ENCODE measurements at regions not wholly inside any gene's neighbourhood (a gene's known extent, or its start where the extent isn't known, plus 50 kb on each side); places are given as distances from the start of the nearest gene placed in this dataset.

DNA sequence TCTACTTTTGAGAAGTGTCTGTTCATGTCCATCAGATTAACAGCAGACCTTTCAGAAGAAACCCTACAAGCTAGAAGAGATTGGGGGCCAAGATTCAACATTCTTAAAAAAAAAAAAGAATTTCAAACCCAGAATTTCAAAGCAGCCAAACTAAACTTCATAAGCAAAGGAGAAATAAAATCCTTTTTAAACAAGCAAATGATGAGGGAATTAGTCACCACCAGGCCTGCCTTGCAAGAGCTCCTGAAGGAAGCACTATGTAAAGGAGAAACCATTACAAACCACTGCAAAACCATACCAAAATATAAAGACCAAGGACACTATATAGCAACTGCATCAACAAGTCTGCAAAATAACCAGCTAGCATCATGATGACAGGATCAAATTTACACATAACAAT lies 124.6 kb upstream of the PDE4D start:
- H3K27ac ChIP-seq, result no peak overlapping the region
- no peak overlapping the region for H3K4me3 ChIP-seq
- H3K9me3 ChIP-seq (ENCODE audit: low read depth), result no peaks in the 10 kb centered on the region
- DNase-seq (ENCODE audit: low read depth in 1 of 2, low spot score in 1 of 2), result no peak
- no peaks in the 10 kb centered on the region for H3K4me1 ChIP-seq (ENCODE audit: low read depth)
- no peaks in the 10 kb centered on the region for H3K27me3 ChIP-seq
- TF ChIP-seq, protein P1, sequence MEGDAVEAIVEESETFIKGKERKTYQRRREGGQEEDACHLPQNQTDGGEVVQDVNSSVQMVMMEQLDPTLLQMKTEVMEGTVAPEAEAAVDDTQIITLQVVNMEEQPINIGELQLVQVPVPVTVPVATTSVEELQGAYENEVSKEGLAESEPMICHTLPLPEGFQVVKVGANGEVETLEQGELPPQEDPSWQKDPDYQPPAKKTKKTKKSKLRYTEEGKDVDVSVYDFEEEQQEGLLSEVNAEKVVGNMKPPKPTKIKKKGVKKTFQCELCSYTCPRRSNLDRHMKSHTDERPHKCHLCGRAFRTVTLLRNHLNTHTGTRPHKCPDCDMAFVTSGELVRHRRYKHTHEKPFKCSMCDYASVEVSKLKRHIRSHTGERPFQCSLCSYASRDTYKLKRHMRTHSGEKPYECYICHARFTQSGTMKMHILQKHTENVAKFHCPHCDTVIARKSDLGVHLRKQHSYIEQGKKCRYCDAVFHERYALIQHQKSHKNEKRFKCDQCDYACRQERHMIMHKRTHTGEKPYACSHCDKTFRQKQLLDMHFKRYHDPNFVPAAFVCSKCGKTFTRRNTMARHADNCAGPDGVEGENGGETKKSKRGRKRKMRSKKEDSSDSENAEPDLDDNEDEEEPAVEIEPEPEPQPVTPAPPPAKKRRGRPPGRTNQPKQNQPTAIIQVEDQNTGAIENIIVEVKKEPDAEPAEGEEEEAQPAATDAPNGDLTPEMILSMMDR (IDR thresholded peaks at IDR 0.05; ENCODE audit: low read depth, low read length), result no peak
- no peaks in the 10 kb centered on the region for H3K36me3 ChIP-seq

DNA sequence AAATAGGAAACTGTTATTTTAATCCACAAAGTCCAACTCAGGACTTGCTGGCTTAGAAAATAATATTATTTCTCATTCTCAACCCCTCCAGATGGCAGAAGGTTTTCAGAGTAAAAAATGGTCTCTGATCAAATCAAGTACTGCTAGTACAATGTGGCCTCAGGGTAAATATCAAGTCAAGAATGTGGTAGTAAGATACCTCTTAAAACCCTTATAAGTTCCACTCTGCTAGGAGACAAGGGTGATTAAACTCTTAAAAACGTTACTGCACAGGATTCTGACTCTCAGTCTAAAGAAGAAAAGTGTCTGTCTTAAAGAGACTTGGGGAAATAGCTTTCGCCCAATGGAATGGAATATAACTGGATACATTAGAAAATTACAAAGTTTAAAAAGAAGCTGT lies 120.8 kb upstream of the PDE4D start:
- no peak overlapping the region for H3K27ac ChIP-seq
- H3K36me3 ChIP-seq, result no peaks in the 10 kb centered on the region
- H3K4me1 ChIP-seq (ENCODE audit: low read depth), result no peaks in the 10 kb centered on the region
- H3K27me3 ChIP-seq, result no peaks in the 10 kb centered on the region
- DNase-seq (ENCODE audit: low read depth in 1 of 2, low spot score in 1 of 2), result no peak
- H3K4me3 ChIP-seq, result no peak overlapping the region
- TF ChIP-seq, protein P1 (IDR thresholded peaks at IDR 0.05; ENCODE audit: low read depth, low read length), result no peak
- no peaks in the 10 kb centered on the region for H3K9me3 ChIP-seq (ENCODE audit: low read depth)

DNA sequence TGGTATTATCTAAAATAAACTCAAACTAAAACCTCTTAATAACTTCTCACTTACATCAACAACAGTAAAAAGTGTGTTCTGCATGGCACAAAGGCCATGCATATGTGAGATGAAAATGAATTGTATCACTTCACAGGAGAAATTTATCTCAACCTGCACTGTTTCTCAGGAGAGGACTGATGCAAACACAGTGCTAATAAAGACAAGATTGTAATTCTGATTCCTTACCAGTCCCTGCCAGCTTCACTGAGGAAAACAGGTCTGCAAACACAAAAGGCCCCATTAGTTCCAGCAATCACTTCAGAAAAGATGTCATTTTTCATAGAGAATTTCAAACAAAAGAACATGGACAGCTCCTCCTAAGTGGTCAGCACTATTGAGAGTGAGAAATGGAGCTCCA lies 117.3 kb upstream of the PDE4D start:
- Histone ChIP-seq H3K4me3 (no peak overlapping the region), H3K9me3 (ENCODE audit: low read depth) (no peaks in the 10 kb centered on the region), H3K27me3 (no peaks in the 10 kb centered on the region), H3K27ac (no peak overlapping the region), H3K36me3 (no peaks in the 10 kb centered on the region), H3K4me1 (ENCODE audit: low read depth) (no peaks in the 10 kb centered on the region)
- DNase-seq (ENCODE audit: low read depth in 1 of 2, low spot score in 1 of 2), result no peak
- TF ChIP-seq, protein P1 (IDR thresholded peaks at IDR 0.05; ENCODE audit: low read depth, low read length), result no peak

DNA sequence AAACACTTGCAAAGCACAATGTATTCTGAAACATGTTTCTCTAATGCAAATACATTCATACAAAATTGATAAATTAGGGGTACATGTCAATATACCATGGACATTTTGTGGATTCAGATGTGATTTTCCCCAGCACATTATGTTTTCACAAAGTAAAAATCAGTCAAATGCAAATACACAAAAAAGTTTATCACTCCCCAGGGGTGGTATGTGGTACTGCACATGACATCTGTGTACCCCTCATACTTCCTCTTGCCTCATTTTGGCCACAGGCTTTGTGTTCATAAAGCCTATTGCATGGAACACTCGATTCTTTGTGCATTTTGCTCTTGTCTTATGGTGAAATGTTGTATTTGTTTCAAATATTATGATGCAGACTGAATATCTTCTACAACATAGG lies 116.8 kb upstream of the PDE4D start:
- no peak for DNase-seq (ENCODE audit: low read depth in 1 of 2, low spot score in 1 of 2)
- H3K9me3 ChIP-seq (ENCODE audit: low read depth), result no peaks in the 10 kb centered on the region
- H3K27me3 ChIP-seq, result no peaks in the 10 kb centered on the region
- H3K4me1 ChIP-seq (ENCODE audit: low read depth), result no peaks in the 10 kb centered on the region
- H3K4me3 ChIP-seq, result no peak overlapping the region
- no peak overlapping the region for H3K27ac ChIP-seq
- TF ChIP-seq, protein P1 (IDR thresholded peaks at IDR 0.05; ENCODE audit: low read depth, low read length), result no peak
- no peaks in the 10 kb centered on the region for H3K36me3 ChIP-seq

DNA sequence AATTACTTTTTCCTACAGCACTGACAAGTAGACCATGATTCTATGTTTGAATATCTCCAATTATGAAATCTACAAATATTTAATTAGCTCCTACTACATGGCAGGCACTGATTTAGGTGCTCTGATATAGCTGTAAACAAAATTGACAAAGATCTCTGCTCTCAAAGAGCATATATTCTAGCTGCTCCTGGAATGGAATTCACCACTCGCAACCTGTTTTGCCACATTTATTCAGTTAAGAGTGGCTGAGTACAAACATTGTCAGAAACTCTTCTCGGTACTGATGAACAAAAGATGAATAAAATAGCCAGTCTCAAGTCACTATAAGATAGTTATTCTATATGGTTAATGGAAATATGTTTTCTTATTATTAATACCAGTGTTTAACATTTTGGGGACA lies 114.2 kb upstream of the PDE4D start:
- Histone ChIP-seq H3K27me3 (no peaks in the 10 kb centered on the region), H3K4me1 (ENCODE audit: low read depth) (no peaks in the 10 kb centered on the region), H3K36me3 (no peaks in the 10 kb centered on the region), H3K9me3 (ENCODE audit: low read depth) (no peaks in the 10 kb centered on the region), H3K27ac (no peak overlapping the region), H3K4me3 (no peak overlapping the region)
- TF ChIP-seq, protein P1 (IDR thresholded peaks at IDR 0.05; ENCODE audit: low read depth, low read length), result no peak
- no peak for DNase-seq (ENCODE audit: low read depth in 1 of 2, low spot score in 1 of 2)

DNA sequence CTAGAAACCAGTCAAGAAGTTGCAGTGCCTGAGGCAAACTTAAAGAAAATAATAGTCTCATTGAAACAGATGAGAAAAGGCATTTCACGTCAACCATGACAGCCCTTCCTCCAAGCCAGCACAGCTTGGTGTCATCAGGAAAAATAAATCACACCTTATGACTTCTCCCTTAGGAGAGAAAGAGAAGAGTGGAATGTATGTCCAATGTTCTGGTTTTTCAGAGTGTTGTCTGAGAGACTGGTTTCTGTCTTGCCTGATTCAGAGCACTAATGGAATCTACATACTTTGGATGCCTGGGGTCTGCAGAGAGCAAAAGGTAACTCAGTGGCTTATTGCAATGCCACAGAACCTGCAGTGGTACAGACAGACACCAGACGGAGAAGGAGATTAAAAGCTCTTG lies 105.5 kb upstream of the PDE4D start:
- H3K27me3 ChIP-seq, result no peaks in the 10 kb centered on the region
- peak in 1 of 2 donors; percentile 21 for DNase-seq (ENCODE audit: low read depth in 1 of 2, low spot score in 1 of 2)
- H3K4me1 ChIP-seq (ENCODE audit: low read depth), result no peaks in the 10 kb centered on the region
- peak overlapping the region; percentile 52 for H3K27ac ChIP-seq
- TF ChIP-seq, protein P1 (IDR thresholded peaks at IDR 0.05; ENCODE audit: low read depth, low read length), result no peak
- no peak overlapping the region for H3K4me3 ChIP-seq
- no peaks in the 10 kb centered on the region for H3K9me3 ChIP-seq (ENCODE audit: low read depth)
- no peaks in the 10 kb centered on the region for H3K36me3 ChIP-seq

Data from cardiac muscle cell (in vitro differentiated cells and primary cell).